OCI-LY1 (cell line): ENCODE measurements at regions not wholly inside any gene's neighbourhood (a gene's known extent, or its start where the extent isn't known, plus 50 kb on each side); places are given as distances from the start of the nearest gene placed in this dataset.

Source experiments
- H2AFZ ChIP-seq: fragments of 200-600 bp; sonication (generic), shearing (Covaris generic); 2 replicates; pipeline ENCODE4 v1.6.0; 2014; ENCODE audit warnings: antibody characterized with exemption, mild to moderate bottlenecking, low read length
- H3F3A ChIP-seq: fragments of 200-600 bp; sonication (generic), shearing (Covaris generic); 2 replicates; pipeline ENCODE4 v1.6.0; 2014; ENCODE audit warnings: mild to moderate bottlenecking, antibody characterized with exemption, low read length, moderate library complexity; ENCODE audit not compliant: insufficient read depth
- H3K27ac ChIP-seq: fragments of 200-600 bp; sonication (generic); 2 replicates; pipeline ENCODE4 v1.5.1; 2014; ENCODE audit warnings: low read length, mixed run types, mild to moderate bottlenecking, low read depth; ENCODE audit not compliant: poor library complexity, severe bottlenecking
- H3K27me3 ChIP-seq: fragments of 200-600 bp; sonication (generic); 2 replicates; pipeline ENCODE4 v1.6.0; 2014; ENCODE audit warnings: antibody characterized with exemption, mild to moderate bottlenecking, low read length, moderate library complexity; ENCODE audit not compliant: insufficient read depth
- H3K36me3 ChIP-seq: fragments of 200-600 bp; sonication (generic); 2 replicates; pipeline ENCODE4 v1.6.1; 2014; ENCODE audit warnings: mild to moderate bottlenecking, antibody characterized with exemption, low read length, moderate library complexity, mixed read lengths; ENCODE audit not compliant: insufficient read depth
- H3K4me1 ChIP-seq: fragments of 200-600 bp; sonication (generic); 2 replicates; pipeline ENCODE4 v1.5.1; 2014; ENCODE audit warnings: mild to moderate bottlenecking, low read length, moderate library complexity; ENCODE audit not compliant: insufficient read depth, severe bottlenecking
- H3K4me2 ChIP-seq: fragments of 200-600 bp; sonication (generic), shearing (Covaris generic); 2 replicates; pipeline ENCODE4 v1.6.1; 2014; ENCODE audit warnings: low read length
- H3K4me3 ChIP-seq: fragments of 200-600 bp; sonication (generic); 2 replicates; pipeline ENCODE4 v1.5.1; 2014; ENCODE audit warnings: low read length, low read depth, mild to moderate bottlenecking, mixed read lengths; ENCODE audit not compliant: poor library complexity, severe bottlenecking
- H3K79me2 ChIP-seq: fragments of 200-600 bp; shearing (Covaris generic); 2 replicates; pipeline ENCODE4 v1.6.1; 2016; ENCODE audit warnings: mixed run types, low read length, mixed read lengths; ENCODE audit not compliant: insufficient read depth
- H3K9ac ChIP-seq: fragments of 200-600 bp; sonication (generic), shearing (Covaris generic); 2 replicates; pipeline ENCODE4 v1.6.1; 2014; ENCODE audit warnings: mild to moderate bottlenecking, low read length, mixed read lengths
- H3K9me2 ChIP-seq: fragments of 200-600 bp; sonication (generic), shearing (Covaris generic); 2 replicates; pipeline ENCODE4 v1.6.1; 2014; ENCODE audit warnings: low read depth, mild to moderate bottlenecking, low read length, mixed read lengths
- H3K9me3 ChIP-seq: fragments of 200-600 bp; shearing (Covaris generic); 2 replicates; pipeline ENCODE4 v1.6.1; 2014; ENCODE audit warnings: low read length, mixed read lengths
- H4K20me1 ChIP-seq: fragments of 200-600 bp; sonication (generic), shearing (Covaris generic); 2 replicates; pipeline ENCODE4 v1.6.0; 2016; ENCODE audit warnings: mild to moderate bottlenecking, low read length; ENCODE audit not compliant: insufficient read depth
- CTCF ChIP-seq: fragments of 200-600 bp; sonication (generic), shearing (Covaris generic); IDR thresholded peaks from 2 replicates; pipeline ENCODE4 v1.5.1; 2017; ENCODE audit warnings: mild to moderate bottlenecking, antibody characterized with exemption, low read length, moderate library complexity, mixed read lengths
- EZH2 ChIP-seq: fragments of 200-600 bp; sonication (generic), shearing (Covaris generic); IDR thresholded peaks from 2 replicates; pipeline ENCODE4 v1.8.0; 2017; ENCODE audit warnings: borderline replicate concordance, mixed run types, mild to moderate bottlenecking, antibody characterized with exemption, low read length, moderate library complexity, mixed read lengths

GRCh38 chr2:107242811-107243210, 356.8 kb upstream of the ST6GAL2 start:
- Histone ChIP-seq H3K36me3 (no peaks in the 10 kb centered on the region), H2AFZ (no peak overlapping the region)

GRCh38 chr2:107248932-107249331, 363.0 kb upstream of the ST6GAL2 start:
- no peak overlapping the region for H3K27ac ChIP-seq
- no peaks in the 10 kb centered on the region for H3K36me3 ChIP-seq
- H4K20me1 ChIP-seq = no peaks in the 10 kb centered on the region
- H3K4me3 ChIP-seq = no peak overlapping the region
- no peaks in the 10 kb centered on the region for H3K9me2 ChIP-seq
- H3K27me3 ChIP-seq = no peaks in the 10 kb centered on the region
- no peaks in the 10 kb centered on the region for H3K4me1 ChIP-seq
- no peak for TF ChIP-seq EZH2
- no peak for TF ChIP-seq CTCF
- no peaks in the 10 kb centered on the region for H3K79me2 ChIP-seq
- no peak overlapping the region for H2AFZ ChIP-seq
- no peaks in the 10 kb centered on the region for H3F3A ChIP-seq
- no peak overlapping the region for H3K4me2 ChIP-seq
- no peaks in the 10 kb centered on the region for H3K9me3 ChIP-seq
- no peak overlapping the region for H3K9ac ChIP-seq

More at GRCh38 chr2:107242811-107243210, 356.8 kb upstream of the ST6GAL2 start:
- H3K4me1 ChIP-seq = no peaks in the 10 kb centered on the region
- H3K4me2 ChIP-seq = no peak overlapping the region
- no peaks in the 10 kb centered on the region for H3F3A ChIP-seq
- no peaks in the 10 kb centered on the region for H3K9me2 ChIP-seq
- H3K9me3 ChIP-seq = no peaks in the 10 kb centered on the region
- H3K79me2 ChIP-seq = no peaks in the 10 kb centered on the region
- H3K4me3 ChIP-seq = no peak overlapping the region
- H3K27me3 ChIP-seq = no peaks in the 10 kb centered on the region
- H4K20me1 ChIP-seq = no peaks in the 10 kb centered on the region
- TF ChIP-seq EZH2 (no peak), CTCF (no peak)
- no peak overlapping the region for H3K27ac ChIP-seq
- H3K9ac ChIP-seq = no peak overlapping the region

- no peak overlapping the region for H3K4me2 ChIP-seq
- no peaks in the 10 kb centered on the region for H4K20me1 ChIP-seq
- no peak overlapping the region for H2AFZ ChIP-seq
- no peaks in the 10 kb centered on the region for H3K9me3 ChIP-seq
- H3K9ac ChIP-seq = no peak overlapping the region
- H3K79me2 ChIP-seq = no peaks in the 10 kb centered on the region
- H3K4me3 ChIP-seq = no peak overlapping the region
- H3K4me1 ChIP-seq = no peaks in the 10 kb centered on the region
- TF ChIP-seq EZH2 (no peak), CTCF (no peak)
- no peak overlapping the region for H3K27ac ChIP-seq
- no peaks in the 10 kb centered on the region for H3F3A ChIP-seq
- no peaks in the 10 kb centered on the region for H3K9me2 ChIP-seq
- no peaks in the 10 kb centered on the region for H3K36me3 ChIP-seq
- no peaks in the 10 kb centered on the region for H3K27me3 ChIP-seq
These were observed 369.8 kb upstream of the ST6GAL2 start for GRCh38 chr2:107255744-107256143.
